Thyroid gland (tissue), 4 donors: ENCODE measurements at regions not wholly inside any gene's neighbourhood (a gene's known extent, or its start where the extent isn't known, plus 50 kb on each side); places are given as distances from the start of the nearest gene placed in this dataset.

Experiments
- CTCF ChIP-seq, 6 experiments: fragments of 200-600 bp in 3 of 6; fragments of 450-650 bp in 3 of 6; sonication (generic) in 3 of 6; IDR thresholded peaks; one replicate each; pipeline ENCODE4 v1.5.1; 2016 to 2019; ENCODE audit warnings: antibody characterized with exemption in 6 of 6, mild to moderate bottlenecking in 2 of 6, inconsistent platforms in 1 of 6, moderate library complexity in 1 of 6
- POLR2A ChIP-seq, 2 donors: fragments of 450-650 bp; IDR thresholded peaks; one replicate each; pipeline ENCODE4 v1.6.1; 2017; ENCODE audit warnings: antibody characterized with exemption in 2 of 2, mild to moderate bottlenecking in 2 of 2, moderate library complexity in 1 of 2

- TF ChIP-seq POLR2A (IDR thresholded peaks at IDR 0.05) (no peak), CTCF (IDR thresholded peaks at IDR 0.05) (no peak)
Measured at GRCh38 chr2:138853761-138854160, 73.6 kb upstream of the NXPH2 start.
